DMS 273 (cell line): ENCODE measurements at regions not wholly inside any gene's neighbourhood (a gene's known extent, or its start where the extent isn't known, plus 50 kb on each side); places are given as distances from the start of the nearest gene placed in this dataset.
A peak's percentile ranks its signal among the peaks of the same experiment; 100 is the strongest.
"Not testable (repeated sequence)": the region's sequence is repeated elsewhere in the genome, so short reads cannot be mapped to it uniquely, and the experiment has no call there.

ENCODE experiments used
- DNase-seq: peaks from one replicate; lab custom pipeline; 2025; ENCODE audit not compliant: unreplicated experiment; lab: John Stamatoyannopoulos, UW

- DNase-seq = peak; percentile 82
Observed at GRCh38 chr3:28575746-28576613, 227.4 kb upstream of the AZI2 start.

- peak; percentile 56 for DNase-seq
Observed at GRCh38 chr3:28576614-28577200, 228.1 kb upstream of the AZI2 start.

GRCh38 chr3:28577941-28578500 is 229.4 kb upstream of the AZI2 start:
- DNase-seq = no peak

GRCh38 chr3:28586325-28586724 is 237.7 kb upstream of the AZI2 start:
- no peak for DNase-seq

GRCh38 chr3:28587723-28588122 is 239.1 kb upstream of the AZI2 start:
- no peak for DNase-seq

GRCh38 chr3:28590216-28590615 is 241.6 kb upstream of the AZI2 start:
- peak; percentile 6 for DNase-seq

GRCh38 chr3:28590860-28591259 is 242.2 kb upstream of the AZI2 start:
- DNase-seq = no peak

- DNase-seq = no peak
Observed at GRCh38 chr3:28595372-28595771, 246.7 kb upstream of the AZI2 start.

DNA sequence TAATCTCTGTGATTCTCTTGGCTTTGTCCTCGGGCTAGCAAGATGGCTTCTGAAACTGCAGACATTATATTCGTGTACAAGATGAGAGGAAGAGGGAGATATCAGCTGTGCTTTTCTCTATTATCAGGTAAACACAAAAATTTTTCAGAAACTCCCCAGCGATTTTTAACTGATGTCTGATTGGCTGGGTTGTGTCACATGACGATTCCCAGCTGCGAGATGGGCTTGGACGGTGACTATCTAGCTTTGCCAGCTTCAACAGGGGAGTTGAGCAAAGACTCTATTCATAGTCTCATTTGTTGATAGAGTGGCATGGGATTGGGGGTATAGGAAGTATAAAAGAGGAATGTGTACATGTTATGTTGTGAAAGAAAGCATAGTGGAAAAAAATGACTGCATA is 248.8 kb upstream of the AZI2 start:
- no peak for DNase-seq

- no peak for DNase-seq
Observed at GRCh38 chr3:28598165-28598564, 249.5 kb upstream of the AZI2 start.

DNA sequence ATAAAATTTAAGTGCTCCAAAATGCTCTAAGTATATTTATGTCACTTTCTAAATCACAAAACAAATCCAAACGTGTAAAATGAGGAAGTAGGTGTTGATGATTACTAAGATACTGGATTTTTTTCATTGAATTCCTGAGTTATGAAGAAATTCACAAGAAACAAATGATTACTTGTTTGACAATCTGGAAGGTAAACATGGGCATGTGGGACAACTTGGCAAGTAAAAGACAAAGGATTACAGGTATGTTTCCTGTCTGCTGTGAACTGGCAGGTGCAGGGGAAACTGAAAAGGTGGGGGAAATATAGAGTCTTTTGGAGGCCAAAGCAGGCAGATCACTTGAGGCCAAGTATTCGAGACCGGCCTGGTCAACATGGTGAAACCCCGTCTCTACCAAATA is 252.7 kb upstream of the AZI2 start:
- no peak for DNase-seq

- no peak for DNase-seq
Observed at GRCh38 chr3:28606283-28606682, 257.7 kb upstream of the AZI2 start.

DNA sequence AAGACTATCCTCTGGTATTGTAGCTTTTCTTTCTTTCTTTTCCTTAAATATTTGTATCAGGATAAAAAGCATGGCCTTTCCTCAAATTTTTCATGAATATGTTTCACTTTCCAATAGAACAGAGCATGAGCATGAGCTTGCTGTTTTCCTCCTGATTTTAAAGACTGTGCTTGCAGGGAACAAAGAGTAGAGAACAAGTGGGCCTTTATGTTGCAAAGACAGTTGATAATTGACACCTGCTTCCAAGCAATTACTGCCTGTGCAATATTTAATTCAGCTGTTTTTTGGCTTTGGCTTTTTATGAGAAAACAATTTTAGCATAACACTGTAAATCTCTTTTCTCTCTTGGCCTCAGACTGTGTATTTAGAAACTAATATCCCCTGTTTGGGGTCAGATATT is 263.6 kb upstream of the AZI2 start:
- DNase-seq = no peak

- DNase-seq = no peak
Observed at GRCh38 chr3:28613511-28614106, 265.0 kb upstream of the AZI2 start.

DNA sequence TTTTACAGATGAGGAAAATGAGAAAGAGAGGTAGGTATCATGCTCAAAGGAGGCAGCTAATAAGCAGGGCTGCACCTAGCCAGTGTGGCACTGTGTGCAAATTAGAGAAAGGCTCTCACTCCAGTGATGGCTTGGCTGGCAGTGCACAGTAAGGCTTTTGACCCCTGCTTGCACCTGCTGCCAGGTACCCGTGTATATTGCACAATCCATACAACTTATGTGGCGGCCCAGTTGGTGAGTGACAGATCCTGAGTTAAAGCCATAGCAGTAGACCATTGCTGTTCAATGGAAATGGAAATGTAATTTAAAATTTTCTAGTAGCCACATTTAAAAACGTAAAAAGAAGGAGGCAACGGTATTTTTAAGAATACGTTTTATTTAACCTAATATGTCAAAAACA is 266.4 kb upstream of the AZI2 start:
- DNase-seq = no peak

GRCh38 chr3:28615971-28616370 is 267.3 kb upstream of the AZI2 start:
- DNase-seq = no peak

DNA sequence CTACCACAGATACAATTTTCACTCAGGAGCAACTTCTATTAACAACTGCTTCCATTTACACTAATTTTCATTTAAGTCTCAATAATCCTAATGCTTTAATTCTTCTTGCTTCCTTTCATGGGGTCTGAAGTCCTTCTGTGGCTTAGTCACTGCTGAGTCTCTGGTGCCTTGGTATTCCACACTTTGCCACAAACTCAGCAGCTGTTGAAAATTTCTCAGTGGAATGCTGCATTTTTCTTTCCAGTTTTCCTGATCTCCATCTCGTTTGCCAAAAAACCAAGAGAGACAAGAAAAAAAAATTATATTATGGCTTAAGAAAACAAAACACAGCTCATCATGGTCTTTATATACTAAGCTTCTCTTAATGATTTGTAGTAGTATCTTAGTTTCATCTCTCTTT is 269.2 kb upstream of the AZI2 start:
- DNase-seq = no peak

DNA sequence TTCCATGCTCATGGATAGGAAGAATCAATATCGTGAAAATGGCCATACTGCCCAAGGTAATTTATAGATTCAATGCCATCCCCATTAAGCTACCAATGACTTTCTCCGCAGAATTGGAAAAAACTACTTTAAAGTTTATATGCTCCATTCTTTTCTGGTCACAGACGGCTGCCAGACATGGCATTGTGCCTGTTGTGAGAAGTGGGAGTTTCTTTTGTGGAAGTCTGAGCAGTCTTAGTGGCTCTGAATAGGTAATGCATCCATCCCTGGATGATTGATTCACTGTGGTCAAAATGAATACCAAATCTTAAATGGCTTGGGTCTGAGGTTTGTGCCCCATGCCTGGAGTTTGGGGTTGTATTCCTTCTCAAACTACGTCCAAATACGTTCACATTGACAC is 274.5 kb upstream of the AZI2 start:
- no peak for DNase-seq

GRCh38 chr3:28624084-28624483 is 275.5 kb upstream of the AZI2 start:
- DNase-seq = no peak

- not testable (repeated sequence) for DNase-seq
Observed at GRCh38 chr3:28627843-28628242, 279.2 kb upstream of the AZI2 start.

DNA sequence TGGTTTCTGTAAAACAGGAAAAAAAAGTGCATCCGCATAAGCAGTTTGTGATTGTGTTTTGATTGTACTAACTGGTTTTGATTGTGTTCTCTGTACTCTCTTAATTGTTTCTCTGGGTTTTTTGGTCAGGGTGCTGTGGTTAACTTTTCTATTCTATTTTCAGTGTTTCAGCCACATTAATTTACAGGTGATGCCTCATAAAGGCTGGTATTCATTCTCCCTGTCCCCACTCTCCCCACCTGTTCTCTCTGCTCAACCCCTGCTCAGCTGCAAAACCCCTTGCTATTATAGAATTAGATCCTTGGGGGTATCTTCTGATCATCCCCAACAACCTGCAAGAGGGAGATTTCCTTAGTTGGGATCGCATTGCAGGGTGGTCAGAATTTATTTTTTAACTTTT is 285.4 kb upstream of the AZI2 start:
- no peak for DNase-seq

DNA sequence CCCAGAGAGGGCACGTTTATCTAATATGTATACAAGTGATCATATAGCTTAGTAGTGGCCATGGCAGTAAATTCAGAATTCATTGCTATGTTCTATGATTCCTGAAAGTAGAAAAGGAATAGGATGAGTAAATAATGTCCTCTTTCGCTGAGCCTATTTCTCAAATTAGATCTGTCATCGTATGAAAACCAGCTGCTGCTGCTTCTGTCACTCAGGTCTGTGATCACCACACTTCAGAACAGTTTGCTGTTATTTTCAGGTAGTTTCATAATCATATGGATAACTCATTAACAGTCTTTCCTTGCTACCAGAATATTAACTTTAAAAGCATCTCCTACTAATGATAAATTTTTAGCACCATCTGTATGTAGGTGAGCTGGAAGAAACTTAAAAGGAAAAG is 289.1 kb upstream of the AZI2 start:
- no peak for DNase-seq
